IMR-90 (cell line): ENCODE measurements at regions not wholly inside any gene's neighbourhood (a gene's known extent, or its start where the extent isn't known, plus 50 kb on each side); places are given as distances from the start of the nearest gene placed in this dataset.

Source experiments
- ATAC-seq: fragments of 200-7000 bp; cut with Tn5 transposase; 2 replicates; pipeline ENCODE4 v1.9.1; 2020; ENCODE audit warnings: low read depth, mild to moderate bottlenecking, moderate library complexity
- BruUV-seq: library from RNA; stranded (reverse); fragments of 400-500 nt; replicated peaks from 2 replicates; lab custom pipeline; 2021; lab: Mats Ljungman, UMichigan
- CTCF ChIA-PET: fragments of 300-600 bp; formaldehyde crosslinking; extraction: SDS; loops from one replicate; lab custom pipeline; 2021; ENCODE audit warnings: antibody characterized with exemption; lab: Yijun Ruan, JAX
- POLR2A ChIA-PET: fragments of 300-600 bp; sonication (Branson Sonifier 250); formaldehyde crosslinking; loops from one replicate; lab custom pipeline; 2022; ENCODE audit warnings: antibody characterized with exemption; ENCODE audit not compliant: unreplicated experiment; lab: Charles Lee
- DNase-seq: peaks from one replicate; pipeline ENCODE4 v3.0.0; 2013
- H2AFZ ChIP-seq: replicated peaks from 2 replicates; pipeline ENCODE3; 2013; ENCODE audit warnings: low read length, mild to moderate bottlenecking; ENCODE audit not compliant: poor library complexity
- H2AK5ac ChIP-seq: 2 replicates; pipeline ENCODE4 v1.6.1; 2013; ENCODE audit warnings: low read depth, low read length, inconsistent platforms
- H2AK9ac ChIP-seq: replicated peaks from 2 replicates; pipeline ENCODE3; 2013; ENCODE audit warnings: mild to moderate bottlenecking, low read depth, low read length, moderate library complexity; ENCODE audit not compliant: poor library complexity
- H2BK120ac ChIP-seq: 2 replicates; pipeline ENCODE4 v1.6.1; 2013; ENCODE audit warnings: low read depth, low read length, inconsistent platforms
- H2BK15ac ChIP-seq: 3 replicates; pipeline ENCODE4 v1.6.1; 2013; ENCODE audit warnings: low read depth, low read length, inconsistent platforms
- H2BK20ac ChIP-seq: 2 replicates; pipeline ENCODE4 v1.6.1; 2013; ENCODE audit warnings: low read depth, mild to moderate bottlenecking, inconsistent platforms, low read length, moderate library complexity
- H2BK5ac ChIP-seq: 2 replicates; pipeline ENCODE4 v1.6.1; 2013; ENCODE audit warnings: mild to moderate bottlenecking, low read depth, low read length, inconsistent platforms; ENCODE audit not compliant: poor library complexity, severe bottlenecking
- H3K14ac ChIP-seq: replicated peaks from 2 replicates; pipeline ENCODE4 v1.6.1; 2013; ENCODE audit warnings: low read depth, low read length, inconsistent platforms
- H3K18ac ChIP-seq: 2 replicates; pipeline ENCODE4 v1.6.1; 2013; ENCODE audit warnings: low read depth, low read length, control low read depth
- H3K23ac ChIP-seq: 2 replicates; pipeline ENCODE4 v1.6.1; 2013; ENCODE audit warnings: low read depth, low read length, inconsistent platforms
- H3K27ac ChIP-seq: 2 replicates; pipeline ENCODE4 v1.5.1; 2013; ENCODE audit warnings: mild to moderate bottlenecking, control low read depth, low read length; ENCODE audit not compliant: insufficient read depth
- H3K27me3 ChIP-seq: 2 replicates; pipeline ENCODE4 v1.6.1; 2013; ENCODE audit warnings: low read length; ENCODE audit not compliant: control insufficient read depth, insufficient read depth
- H3K36me3 ChIP-seq: 2 replicates; pipeline ENCODE4 v1.6.1; 2013; ENCODE audit warnings: low read length, mixed read lengths; ENCODE audit not compliant: control insufficient read depth, insufficient read depth
- H3K4ac ChIP-seq: 2 replicates; pipeline ENCODE4 v1.6.1; 2013; ENCODE audit warnings: low read depth, low read length, inconsistent platforms
- H3K4me1 ChIP-seq: 2 replicates; pipeline ENCODE4 v1.6.1; 2013; ENCODE audit warnings: low read length, mixed read lengths; ENCODE audit not compliant: control insufficient read depth, insufficient read depth
- H3K4me2 ChIP-seq: 2 replicates; pipeline ENCODE4 v1.6.1; 2013; ENCODE audit warnings: low read depth, mild to moderate bottlenecking, control low read depth, low read length, moderate library complexity
- H3K4me3 ChIP-seq: 2 replicates; pipeline ENCODE4 v1.5.1; 2013; ENCODE audit warnings: low read depth, mild to moderate bottlenecking, control low read depth, low read length, moderate library complexity; ENCODE audit not compliant: insufficient read depth
- H3K56ac ChIP-seq: 2 replicates; pipeline ENCODE4 v1.6.1; 2013; ENCODE audit warnings: low read length, inconsistent platforms; ENCODE audit not compliant: insufficient read depth; ENCODE audit errors: extremely low read depth
- H3K79me1 ChIP-seq, 2 experiments: 2 replicates each; pipeline ENCODE4 v1.6.1; 2013; ENCODE audit warnings: low read length in 2 of 2, inconsistent platforms in 1 of 2, low read depth in 1 of 2
- H3K9ac ChIP-seq: 2 replicates; pipeline ENCODE4 v1.6.1; 2013; ENCODE audit warnings: low read depth, low read length, control low read depth
- H3K9me1 ChIP-seq: 2 replicates; pipeline ENCODE4 v1.6.1; 2013; ENCODE audit warnings: low read length, inconsistent platforms; ENCODE audit not compliant: insufficient read depth
- H3K9me3 ChIP-seq: 2 replicates; pipeline ENCODE4 v1.6.1; 2013; ENCODE audit warnings: low read length; ENCODE audit not compliant: control insufficient read depth, insufficient read depth
- H4K20me1 ChIP-seq: 2 replicates; pipeline ENCODE4 v1.6.1; 2013; ENCODE audit warnings: low read length, inconsistent platforms; ENCODE audit not compliant: insufficient read depth
- H4K5ac ChIP-seq: 2 replicates; pipeline ENCODE4 v1.6.1; 2013; ENCODE audit warnings: mild to moderate bottlenecking, low read depth, low read length, control low read depth
- H4K8ac ChIP-seq, 2 experiments: 2 replicates each; pipeline ENCODE4 v1.6.1; 2013; ENCODE audit warnings: low read depth in 2 of 2, low read length in 2 of 2, control low read depth in 1 of 2, inconsistent platforms in 1 of 2
- H4K91ac ChIP-seq: 2 replicates; pipeline ENCODE4 v1.6.1; 2013; ENCODE audit warnings: low read depth, low read length, inconsistent platforms; ENCODE audit not compliant: insufficient read depth
- BHLHE40 ChIP-seq: fragments of 150-350 bp; IDR thresholded peaks from 2 replicates; pipeline ENCODE4 v1.6.1; 2016; ENCODE audit warnings: mild to moderate bottlenecking, low read depth, low read length
- CEBPB ChIP-seq: IDR thresholded peaks from 2 replicates; pipeline ENCODE4 v1.6.1; 2012; ENCODE audit warnings: low read depth, low read length, improper control_type of control experiment
- CHD1 ChIP-seq: IDR thresholded peaks from 2 replicates; pipeline ENCODE4 v1.6.1; 2012; ENCODE audit warnings: low read depth, low read length, improper control_type of control experiment
- CTCF ChIP-seq: conservative IDR thresholded peaks from 2 replicates; pipeline ENCODE4 v1.5.1; 2012; ENCODE audit warnings: mild to moderate bottlenecking, low read depth, low read length, improper control_type of control experiment
- ELK1 ChIP-seq: fragments of 150-350 bp; IDR thresholded peaks from 2 replicates; pipeline ENCODE4 v1.6.1; 2016; ENCODE audit warnings: low read depth, mild to moderate bottlenecking, low read length, moderate library complexity, borderline replicate concordance
- FOS ChIP-seq: fragments of 150-350 bp; IDR thresholded peaks from 2 replicates; pipeline ENCODE4 v1.6.1; 2016; ENCODE audit warnings: low read depth, low read length
- MAFK ChIP-seq: IDR thresholded peaks from 2 replicates; pipeline ENCODE4 v1.6.1; 2012; ENCODE audit warnings: low read depth, low read length, improper control_type of control experiment
- MAZ ChIP-seq: IDR thresholded peaks from 2 replicates; pipeline ENCODE4 v1.6.1; 2012; ENCODE audit warnings: low read depth, mild to moderate bottlenecking, low read length, improper control_type of control experiment, moderate library complexity, borderline replicate concordance
- MXI1 ChIP-seq: IDR thresholded peaks from 2 replicates; pipeline ENCODE4 v1.6.1; 2012; ENCODE audit warnings: low read depth, mild to moderate bottlenecking, low read length, moderate library complexity, borderline replicate concordance
- NFE2L2 ChIP-seq: fragments of 150-350 bp; IDR thresholded peaks from 2 replicates; pipeline ENCODE4 v1.6.1; 2016; ENCODE audit warnings: low read depth, mild to moderate bottlenecking, low read length
- POLR2A ChIP-seq: IDR thresholded peaks from 2 replicates; pipeline ENCODE4 v1.6.1; 2012; ENCODE audit warnings: mild to moderate bottlenecking, low read depth, low read length
- RAD21 ChIP-seq: IDR thresholded peaks from 2 replicates; pipeline ENCODE4 v1.6.1; 2012; ENCODE audit warnings: low read length, improper control_type of control experiment
- RCOR1 ChIP-seq: IDR thresholded peaks from 2 replicates; pipeline ENCODE4 v1.6.1; 2012; ENCODE audit warnings: mild to moderate bottlenecking, low read length, improper control_type of control experiment; ENCODE audit not compliant: insufficient replicate concordance
- RFX5 ChIP-seq: IDR thresholded peaks from 2 replicates; pipeline ENCODE4 v1.8.0; 2012; ENCODE audit warnings: low read depth, mild to moderate bottlenecking, low read length, moderate library complexity
- SMC3 ChIP-seq: fragments of 150-350 bp; IDR thresholded peaks from 2 replicates; pipeline ENCODE4 v1.6.1; 2016; ENCODE audit warnings: low read depth, mild to moderate bottlenecking, antibody characterized with exemption, low read length, moderate library complexity
- USF2 ChIP-seq: fragments of 150-350 bp; IDR thresholded peaks from 2 replicates; pipeline ENCODE4 v1.6.1; 2017; ENCODE audit warnings: mild to moderate bottlenecking, antibody characterized with exemption, low read length, low read depth
- WGBS, 2 experiments: methylation state at CpG; one replicate each; pipeline versions ENCODE4 v1.1.5 to v1.1.7; 2013; ENCODE audit warnings: missing lambda C conversion rate in 2 of 2; ENCODE audit not compliant: insufficient read length in 1 of 2; ENCODE audit errors: extremely low coverage in 2 of 2; 5-methylcytosine and 5-hydroxymethylcytosine counted together
- dilution Hi-C: fragments of 300-500 bp; cut with HindIII; formaldehyde crosslinking; loops from one replicate; pipeline ENCODE4 v1.14.3; 2018; ENCODE audit warnings: low sequenced_read_pairs; ENCODE audit not compliant: unreplicated experiment
- in situ Hi-C: fragments of 300-500 bp; cut with MboI; formaldehyde crosslinking; loops from 3 replicates; pipeline ENCODE4 v1.14.3; 2019; ENCODE audit warnings: low sequenced_read_pairs, inconsistent platforms, mixed read lengths
- intact Hi-C: fragments of 100-400 bp; cut with micrococcal nuclease; formaldehyde crosslinking; loops from 2 replicates; pipeline ENCODE4 v1.10.0; 2022

GRCh38 chr9:96158909-96159575 is 142.9 kb downstream of the HSD17B3 start:
- intact Hi-C loops = no loop called here
- TF ChIP-seq MAFK = no peak
- TF ChIP-seq MAZ = no peak
- TF ChIP-seq FOS = no peak
- TF ChIP-seq RAD21 = no peak
- TF ChIP-seq CTCF = no peak
- TF ChIP-seq ELK1 = no peak
- no peak for TF ChIP-seq MXI1
- TF ChIP-seq BHLHE40 = no peak
- TF ChIP-seq NFE2L2 = no peak
- no peak for TF ChIP-seq CHD1
- TF ChIP-seq POLR2A = no peak
- no peak for TF ChIP-seq CEBPB
- no peak for TF ChIP-seq SMC3
- no peak for TF ChIP-seq USF2
- no peak for TF ChIP-seq RFX5
- no peak for TF ChIP-seq RCOR1
- dilution Hi-C loops = no loop called here
- Histone ChIP-seq H2AK5ac (no peak overlapping the region), H3K79me1 (no peaks in the 10 kb centered on the region), H3K14ac (no peak overlapping the region), H3K27ac (no peak overlapping the region), H2BK5ac (no peak overlapping the region), H3K36me3 (no peaks in the 10 kb centered on the region), H4K8ac (no peak overlapping the region), H4K20me1 (no peaks in the 10 kb centered on the region), H3K9me3 (no peaks in the 10 kb centered on the region; the same call in 1 of the 2 replicates), H3K4ac (no peak overlapping the region), H2BK20ac (no peak overlapping the region), H2AK9ac (no peak overlapping the region), H3K18ac (no peak overlapping the region), H2BK15ac (no peak overlapping the region), H2BK120ac (no peak overlapping the region), H4K5ac (no peak overlapping the region), H3K27me3 (peaks cover 30% of the 10 kb centered on the region), H3K23ac (no peak overlapping the region), H3K4me3 (no peak overlapping the region), H2AFZ (no peak overlapping the region), H3K4me1 (no peaks in the 10 kb centered on the region), H3K9me1 (no peaks in the 10 kb centered on the region), H3K9ac (no peak overlapping the region), H3K56ac (no peak overlapping the region), H4K91ac (no peak overlapping the region), H3K4me2 (no peak overlapping the region)
- DNase-seq (no peak), ATAC-seq (no peak)
- CTCF ChIA-PET = interaction anchor here (0.7 to 1.1 kb wide), 2 partner anchors 11 to 846 kb away, joined by 3 to 4 read pairs; no protein-coding TSS in a partner anchor
- POLR2A ChIA-PET = no interaction called here
- in situ Hi-C loops = no loop called here
- no CpG with 5 or more reads among the region's 9 CpGs for WGBS, 2 experiments
- no TSS peak for BruUV-seq
